K562 (cell line): ENCODE measurements at regions not wholly inside any gene's neighbourhood (a gene's known extent, or its start where the extent isn't known, plus 50 kb on each side); places are given as distances from the start of the nearest gene placed in this dataset.

Experiments
- ATAC-seq: fragments of 200-7000 bp; cut with Tn5 transposase; 3 replicates; pipeline ENCODE4 v1.9.1; 2020; ENCODE audit warnings: moderate library complexity
- BruUV-seq: library from RNA; stranded (reverse); fragments of 400-500 nt; replicated peaks from 2 replicates; lab custom pipeline; 2021; lab: Mats Ljungman, UMichigan
- CTCF ChIA-PET: fragments of 300-600 bp; formaldehyde crosslinking; extraction: SDS; loops from one replicate; lab custom pipeline; 2021; ENCODE audit warnings: low intra/inter-chr PET ratio; lab: Yijun Ruan, JAX
- POLR2A ChIA-PET: fragments of 300-600, 350-650 bp; sonication (Branson Sonifier 250); formaldehyde crosslinking; extraction: SDS; loops from one replicate; lab custom pipeline; 2021; ENCODE audit warnings: antibody characterized with exemption, inconsistent platforms; lab: Yijun Ruan, JAX
- DNase-seq, 4 experiments: peaks; one replicate each; pipeline versions ENCODE4 v3.0.0 to v3.0.0-alpha.2; 2011 to 2018; ENCODE audit warnings: low spot score in 3 of 4, mixed read lengths in 3 of 4; ENCODE audit errors: extremely low read depth in 1 of 4
- FAIRE-seq: peaks from 2 replicates; lab custom pipeline; 2011; peaks lifted over from hg19 to GRCh38; lab: Jason Lieb, UNC
- H2AFZ ChIP-seq: 2 replicates; pipeline ENCODE4 v1.6.0; 2011; ENCODE audit warnings: low read depth, low read length, control low read depth, inconsistent platforms
- H3K27ac ChIP-seq: fragments of 200-600 bp; 3 replicates; pipeline ENCODE4 v1.8.0; 2011; ENCODE audit warnings: low read depth, mild to moderate bottlenecking, control low read depth, inconsistent platforms, low read length, moderate library complexity, mixed read lengths; ENCODE audit errors: extremely low read depth
- H3K27me3 ChIP-seq, 2 experiments: fragments of 300-600 bp in 1 of 2; 2 replicates in 1 of 2; 3 replicates in 1 of 2; pipeline versions ENCODE4 v1.6.0 to v1.8.0; 2011; ENCODE audit warnings: inconsistent platforms in 2 of 2, low read length in 2 of 2, mild to moderate bottlenecking in 1 of 2, mixed read lengths in 1 of 2, moderate library complexity in 1 of 2; ENCODE audit not compliant: control insufficient read depth in 2 of 2, insufficient read depth in 2 of 2
- H3K36me3 ChIP-seq: fragments of 300-600 bp; 3 replicates; pipeline ENCODE4 v1.8.0; 2011; ENCODE audit warnings: mild to moderate bottlenecking, low read length, inconsistent platforms; ENCODE audit not compliant: control insufficient read depth, insufficient read depth
- H3K4me1 ChIP-seq, 2 experiments: fragments of 200-600 bp in 1 of 2; replicated peaks in 1 of 2; 2 replicates in 1 of 2; 3 replicates in 1 of 2; pipeline versions ENCODE4 v1.5.1 to v1.8.0; 2011; ENCODE audit warnings: inconsistent platforms in 2 of 2, low read length in 2 of 2, mild to moderate bottlenecking in 1 of 2, mixed read lengths in 1 of 2, moderate library complexity in 1 of 2; ENCODE audit not compliant: control insufficient read depth in 2 of 2, insufficient read depth in 2 of 2
- H3K4me2 ChIP-seq: 2 replicates; pipeline ENCODE4 v1.6.1; 2011; ENCODE audit warnings: low read length, control low read depth, inconsistent platforms, mixed read lengths; ENCODE audit not compliant: insufficient read depth
- H3K4me3 ChIP-seq: fragments of 200-600 bp; sonication (generic), shearing (Covaris generic); 2 replicates; pipeline ENCODE4 v1.5.1; 2016; ENCODE audit warnings: control low read depth, inconsistent platforms
- H3K79me2 ChIP-seq: fragments of 200-600 bp; 3 replicates; pipeline ENCODE4 v1.8.0; 2011; ENCODE audit warnings: low read length, inconsistent platforms; ENCODE audit not compliant: control insufficient read depth, insufficient read depth
- H3K9ac ChIP-seq, 2 experiments: 2 replicates each; pipeline versions ENCODE4 v1.6.0 to v1.6.1; 2011; ENCODE audit warnings: low read depth in 2 of 2, low read length in 2 of 2, control low read depth in 1 of 2, inconsistent platforms in 1 of 2, mild to moderate bottlenecking in 1 of 2, mixed read lengths in 1 of 2; ENCODE audit not compliant: insufficient read depth in 1 of 2
- H3K9me1 ChIP-seq: one replicate; pipeline ENCODE4 v1.6.0; 2011; ENCODE audit warnings: inconsistent platforms, mild to moderate bottlenecking, low read length, moderate library complexity; ENCODE audit not compliant: control insufficient read depth, insufficient read depth
- H3K9me3 ChIP-seq: replicated peaks from 2 replicates; pipeline ENCODE4 v1.5.1; 2011; ENCODE audit warnings: low read depth, low read length, inconsistent platforms; ENCODE audit not compliant: control insufficient read depth, insufficient read depth
- H4K20me1 ChIP-seq: replicated peaks from 2 replicates; pipeline ENCODE4 v1.6.1; 2011; ENCODE audit warnings: low read length, inconsistent platforms, mixed read lengths; ENCODE audit not compliant: control insufficient read depth, insufficient read depth
- DNMT1 ChIP-seq: fragments of 450-650 bp; IDR thresholded peaks from 2 replicates; pipeline ENCODE4 v1.6.1; 2016; ENCODE audit warnings: antibody characterized with exemption, mild to moderate bottlenecking
- FOXP1 ChIP-seq: sonication (generic); formaldehyde crosslinking; IDR thresholded peaks from 2 replicates; pipeline ENCODE4 v1.8.0; 2022; ENCODE audit warnings: mild to moderate bottlenecking, missing genetic modification reagents
- HMGN3 ChIP-seq: IDR thresholded peaks from 2 replicates; pipeline ENCODE4 v1.6.1; 2011; ENCODE audit warnings: borderline replicate concordance, low read depth, mild to moderate bottlenecking, mixed read lengths, low read length; ENCODE audit not compliant: insufficient read length; ENCODE audit errors: extremely low read depth
- NR2F6 ChIP-seq: fragments of 450-650 bp; formaldehyde crosslinking; IDR thresholded peaks from 2 replicates; pipeline ENCODE4 v1.4.0; 2020; ENCODE audit warnings: mild to moderate bottlenecking
- SMAD3 ChIP-seq: fragments of 450-650 bp; formaldehyde crosslinking; conservative IDR thresholded peaks from 2 replicates; pipeline ENCODE4 v1.4.0; 2020; ENCODE audit warnings: mild to moderate bottlenecking
- ZBTB17 ChIP-seq: fragments of 450-650 bp; formaldehyde crosslinking; IDR thresholded peaks from 2 replicates; pipeline ENCODE4 v1.4.0; 2020; ENCODE audit warnings: mild to moderate bottlenecking
- ZNF384 ChIP-seq: IDR thresholded peaks from 2 replicates; pipeline ENCODE4 v1.6.1; 2012; ENCODE audit warnings: low read depth, low read length, improper control_type of control experiment
- ZNF507 ChIP-seq: conservative IDR thresholded peaks from 2 replicates; pipeline ENCODE4 v1.6.1; 2017; ENCODE audit warnings: missing genetic modification characterization, missing compliant biosample characterization
- WGBS: fragments of 100-300 bp; shearing (Covaris generic); methylation state at CpG from one replicate; pipeline ENCODE4 v1.1.6; 2016; ENCODE audit warnings: low coverage, mixed read lengths; ENCODE audit not compliant: insufficient coverage; ENCODE audit errors: missing lambda C conversion rate; 5-methylcytosine and 5-hydroxymethylcytosine counted together
- in situ Hi-C: fragments of 300-500 bp; cut with MboI; formaldehyde crosslinking; loops from 4 replicates; pipeline ENCODE4 v1.15.0; 2018; ENCODE audit warnings: inconsistent platforms, mixed read lengths
- intact Hi-C: fragments of 100-400 bp; cut with micrococcal nuclease; formaldehyde crosslinking; loops from 2 replicates; pipeline ENCODE4 v1.14.2; 2022
- TF ChIP-seq, protein P1 (sequence below): fragments of 450-650 bp; IDR thresholded peaks from 2 replicates; pipeline ENCODE4 v1.6.1; 2018; ENCODE audit not compliant: partially characterized antibody
- TF ChIP-seq, protein P2 (sequence below): fragments of 250-450 bp; sonication (Bioruptor Pico); IDR thresholded peaks from 2 replicates; pipeline ENCODE4 v1.5.0; 2021; ENCODE audit warnings: mild to moderate bottlenecking, moderate library complexity
- TF ChIP-seq, protein P3 (sequence below): fragments of 250-450 bp; sonication (Bioruptor Pico); IDR thresholded peaks from 2 replicates; pipeline ENCODE4 v1.5.0; 2021

DNA sequence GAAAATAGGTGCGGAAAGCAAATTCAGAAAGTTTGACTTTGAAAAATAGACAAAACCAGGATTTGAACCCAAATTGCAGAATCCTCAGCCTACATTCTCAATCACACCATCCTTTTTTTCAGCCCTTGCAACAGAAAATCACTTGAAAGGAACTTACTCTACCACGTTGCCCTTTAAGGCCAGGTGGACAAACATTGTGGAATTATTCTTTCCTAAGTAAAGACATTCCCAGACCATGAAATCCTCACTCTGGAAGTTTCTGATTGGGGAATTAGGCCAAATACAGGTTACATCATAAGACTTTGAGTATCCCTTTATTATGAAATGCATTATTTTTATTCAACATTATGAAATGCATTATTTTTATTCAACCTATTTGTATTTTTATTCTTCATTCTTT, 259.4 kb downstream of the RAD51AP2 start:
- POLR2A ChIA-PET, result no interaction called here
- DNase-seq (no peak), FAIRE-seq (no peak), ATAC-seq (no peak)
- Histone ChIP-seq H3K79me2 (no peaks in the 10 kb centered on the region), H3K27me3 (no peaks in the 10 kb centered on the region; a peak in 1 of 5 replicates), H3K9me3 (no peaks in the 10 kb centered on the region), H3K27ac (no peak overlapping the region), H3K4me2 (no peak overlapping the region), H3K9ac (no peak overlapping the region), H3K36me3 (no peaks in the 10 kb centered on the region), H3K4me3 (no peak overlapping the region), H2AFZ (no peak overlapping the region), H3K9me1 (no peaks in the 10 kb centered on the region), H4K20me1 (no peaks in the 10 kb centered on the region), H3K4me1 (no peaks in the 10 kb centered on the region)
- BruUV-seq, result no TSS peak
- CTCF ChIA-PET, result no interaction called here
- WGBS, result 3% methylated on average over 2 of the region's 2 CpGs
- intact Hi-C loops, result no loop called here
- TF ChIP-seq NR2F6 (no peak), ZNF384 (no peak), ZNF507 (tag) (no peak), ZBTB17 (CRISPR knock-in tag) (no peak), HMGN3 (no peak), FOXP1 (CRISPR knock-in tag) (no peak), DNMT1 (no peak), SMAD3 (CRISPR knock-in tag) (no peak)
- TF ChIP-seq, protein P1, sequence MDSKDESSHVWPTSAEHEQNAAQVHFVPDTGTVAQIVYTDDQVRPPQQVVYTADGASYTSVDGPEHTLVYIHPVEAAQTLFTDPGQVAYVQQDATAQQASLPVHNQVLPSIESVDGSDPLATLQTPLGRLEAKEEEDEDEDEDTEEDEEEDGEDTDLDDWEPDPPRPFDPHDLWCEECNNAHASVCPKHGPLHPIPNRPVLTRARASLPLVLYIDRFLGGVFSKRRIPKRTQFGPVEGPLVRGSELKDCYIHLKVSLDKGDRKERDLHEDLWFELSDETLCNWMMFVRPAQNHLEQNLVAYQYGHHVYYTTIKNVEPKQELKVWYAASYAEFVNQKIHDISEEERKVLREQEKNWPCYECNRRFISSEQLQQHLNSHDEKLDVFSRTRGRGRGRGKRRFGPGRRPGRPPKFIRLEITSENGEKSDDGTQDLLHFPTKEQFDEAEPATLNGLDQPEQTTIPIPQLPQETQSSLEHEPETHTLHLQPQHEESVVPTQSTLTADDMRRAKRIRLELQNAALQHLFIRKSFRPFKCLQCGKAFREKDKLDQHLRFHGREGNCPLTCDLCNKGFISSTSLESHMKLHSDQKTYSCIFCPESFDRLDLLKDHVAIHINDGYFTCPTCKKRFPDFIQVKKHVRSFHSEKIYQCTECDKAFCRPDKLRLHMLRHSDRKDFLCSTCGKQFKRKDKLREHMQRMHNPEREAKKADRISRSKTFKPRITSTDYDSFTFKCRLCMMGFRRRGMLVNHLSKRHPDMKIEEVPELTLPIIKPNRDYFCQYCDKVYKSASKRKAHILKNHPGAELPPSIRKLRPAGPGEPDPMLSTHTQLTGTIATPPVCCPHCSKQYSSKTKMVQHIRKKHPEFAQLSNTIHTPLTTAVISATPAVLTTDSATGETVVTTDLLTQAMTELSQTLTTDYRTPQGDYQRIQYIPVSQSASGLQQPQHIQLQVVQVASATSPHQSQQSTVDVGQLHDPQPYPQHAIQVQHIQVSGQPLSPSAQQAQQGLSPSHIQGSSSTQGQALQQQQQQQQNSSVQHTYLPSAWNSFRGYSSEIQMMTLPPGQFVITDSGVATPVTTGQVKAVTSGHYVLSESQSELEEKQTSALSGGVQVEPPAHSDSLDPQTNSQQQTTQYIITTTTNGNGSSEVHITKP, result no peak
- TF ChIP-seq, protein P2, sequence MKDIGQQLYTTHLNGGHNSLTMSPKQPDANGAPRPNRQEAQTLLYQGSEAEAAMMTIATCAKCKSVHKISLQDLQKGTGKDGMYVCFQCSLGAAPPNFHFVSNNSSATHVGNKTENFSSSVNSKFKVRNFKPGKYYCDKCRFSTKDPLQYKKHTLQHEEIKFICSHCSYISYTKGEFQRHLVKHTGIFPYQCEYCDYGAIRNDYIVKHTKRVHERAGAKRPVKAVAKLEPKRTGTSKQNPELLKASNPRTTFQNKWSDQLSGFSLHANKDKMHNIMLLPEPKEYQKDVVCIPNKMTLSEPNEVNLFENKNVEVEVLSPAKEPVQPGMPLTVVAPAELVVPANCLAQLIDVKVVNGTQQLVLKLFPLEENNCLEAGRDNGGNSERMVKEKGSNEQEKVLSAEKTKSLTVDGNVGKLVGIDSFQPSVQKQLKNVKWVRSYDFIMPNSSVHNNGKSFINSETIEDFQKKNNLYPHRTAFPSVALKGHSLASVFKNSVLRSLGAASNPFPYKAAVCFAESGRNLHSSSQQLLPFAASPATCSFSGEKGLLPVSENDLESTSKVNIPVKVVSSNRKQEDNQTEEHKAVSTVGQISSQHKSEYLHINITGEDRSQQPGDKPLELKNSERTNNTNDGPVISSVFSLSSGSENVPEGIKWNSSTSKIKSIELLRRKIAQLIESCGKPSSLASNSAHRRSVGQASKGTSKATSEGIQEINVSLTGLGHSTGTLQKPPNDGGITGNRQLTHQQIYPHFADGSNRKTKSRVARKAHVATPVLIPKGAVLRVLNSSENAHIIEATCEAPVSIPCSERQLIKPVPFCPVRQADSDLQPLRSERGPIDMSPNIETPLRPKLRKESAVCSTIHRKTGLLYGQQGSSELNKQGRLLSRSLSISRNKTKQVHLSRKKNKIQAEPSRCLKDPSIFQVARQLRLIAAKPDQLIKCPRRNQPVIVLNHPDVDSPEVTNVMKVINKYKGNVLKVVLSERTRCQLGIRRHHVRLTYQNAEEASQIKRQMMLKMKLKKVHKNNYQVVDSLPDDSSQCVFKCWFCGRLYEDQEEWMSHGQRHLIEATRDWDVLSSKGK (CRISPR knock-in tag), result no peak
- TF ChIP-seq, protein P3, sequence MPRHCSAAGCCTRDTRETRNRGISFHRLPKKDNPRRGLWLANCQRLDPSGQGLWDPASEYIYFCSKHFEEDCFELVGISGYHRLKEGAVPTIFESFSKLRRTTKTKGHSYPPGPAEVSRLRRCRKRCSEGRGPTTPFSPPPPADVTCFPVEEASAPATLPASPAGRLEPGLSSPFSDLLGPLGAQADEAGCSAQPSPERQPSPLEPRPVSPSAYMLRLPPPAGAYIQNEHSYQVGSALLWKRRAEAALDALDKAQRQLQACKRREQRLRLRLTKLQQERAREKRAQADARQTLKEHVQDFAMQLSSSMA (CRISPR knock-in tag), result no peak
- in situ Hi-C loops, result no loop called here
